ENCODE measurements at regions not wholly inside any gene's neighbourhood (a gene's known extent, or its start where the extent isn't known, plus 50 kb on each side); places are given as distances from the start of the nearest gene placed in this dataset.

GRCh38 chr12:47585507-47585906, 120.3 kb downstream of the RPAP3 start:
- TF ChIP-seq, protein P1, sequence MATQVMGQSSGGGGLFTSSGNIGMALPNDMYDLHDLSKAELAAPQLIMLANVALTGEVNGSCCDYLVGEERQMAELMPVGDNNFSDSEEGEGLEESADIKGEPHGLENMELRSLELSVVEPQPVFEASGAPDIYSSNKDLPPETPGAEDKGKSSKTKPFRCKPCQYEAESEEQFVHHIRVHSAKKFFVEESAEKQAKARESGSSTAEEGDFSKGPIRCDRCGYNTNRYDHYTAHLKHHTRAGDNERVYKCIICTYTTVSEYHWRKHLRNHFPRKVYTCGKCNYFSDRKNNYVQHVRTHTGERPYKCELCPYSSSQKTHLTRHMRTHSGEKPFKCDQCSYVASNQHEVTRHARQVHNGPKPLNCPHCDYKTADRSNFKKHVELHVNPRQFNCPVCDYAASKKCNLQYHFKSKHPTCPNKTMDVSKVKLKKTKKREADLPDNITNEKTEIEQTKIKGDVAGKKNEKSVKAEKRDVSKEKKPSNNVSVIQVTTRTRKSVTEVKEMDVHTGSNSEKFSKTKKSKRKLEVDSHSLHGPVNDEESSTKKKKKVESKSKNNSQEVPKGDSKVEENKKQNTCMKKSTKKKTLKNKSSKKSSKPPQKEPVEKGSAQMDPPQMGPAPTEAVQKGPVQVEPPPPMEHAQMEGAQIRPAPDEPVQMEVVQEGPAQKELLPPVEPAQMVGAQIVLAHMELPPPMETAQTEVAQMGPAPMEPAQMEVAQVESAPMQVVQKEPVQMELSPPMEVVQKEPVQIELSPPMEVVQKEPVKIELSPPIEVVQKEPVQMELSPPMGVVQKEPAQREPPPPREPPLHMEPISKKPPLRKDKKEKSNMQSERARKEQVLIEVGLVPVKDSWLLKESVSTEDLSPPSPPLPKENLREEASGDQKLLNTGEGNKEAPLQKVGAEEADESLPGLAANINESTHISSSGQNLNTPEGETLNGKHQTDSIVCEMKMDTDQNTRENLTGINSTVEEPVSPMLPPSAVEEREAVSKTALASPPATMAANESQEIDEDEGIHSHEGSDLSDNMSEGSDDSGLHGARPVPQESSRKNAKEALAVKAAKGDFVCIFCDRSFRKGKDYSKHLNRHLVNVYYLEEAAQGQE (IDR thresholded peaks at IDR 0.05; ENCODE audit: unreplicated experiment): no peak
- TF ChIP-seq, protein P2, sequence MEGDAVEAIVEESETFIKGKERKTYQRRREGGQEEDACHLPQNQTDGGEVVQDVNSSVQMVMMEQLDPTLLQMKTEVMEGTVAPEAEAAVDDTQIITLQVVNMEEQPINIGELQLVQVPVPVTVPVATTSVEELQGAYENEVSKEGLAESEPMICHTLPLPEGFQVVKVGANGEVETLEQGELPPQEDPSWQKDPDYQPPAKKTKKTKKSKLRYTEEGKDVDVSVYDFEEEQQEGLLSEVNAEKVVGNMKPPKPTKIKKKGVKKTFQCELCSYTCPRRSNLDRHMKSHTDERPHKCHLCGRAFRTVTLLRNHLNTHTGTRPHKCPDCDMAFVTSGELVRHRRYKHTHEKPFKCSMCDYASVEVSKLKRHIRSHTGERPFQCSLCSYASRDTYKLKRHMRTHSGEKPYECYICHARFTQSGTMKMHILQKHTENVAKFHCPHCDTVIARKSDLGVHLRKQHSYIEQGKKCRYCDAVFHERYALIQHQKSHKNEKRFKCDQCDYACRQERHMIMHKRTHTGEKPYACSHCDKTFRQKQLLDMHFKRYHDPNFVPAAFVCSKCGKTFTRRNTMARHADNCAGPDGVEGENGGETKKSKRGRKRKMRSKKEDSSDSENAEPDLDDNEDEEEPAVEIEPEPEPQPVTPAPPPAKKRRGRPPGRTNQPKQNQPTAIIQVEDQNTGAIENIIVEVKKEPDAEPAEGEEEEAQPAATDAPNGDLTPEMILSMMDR (conservative IDR thresholded peaks at IDR 0.05; ENCODE audit: low read depth in 2 of 2): no peak
- no peak for TF ChIP-seq JUNB (IDR thresholded peaks at IDR 0.05; ENCODE audit: unreplicated experiment)
- no peak for TF ChIP-seq POLR2AphosphoS5 (IDR thresholded peaks at IDR 0.05; ENCODE audit: low read depth)
- no peak for TF ChIP-seq EZH2 (IDR thresholded peaks at IDR 0.05; ENCODE audit: low read depth, unreplicated experiment)
- no peak for TF ChIP-seq EZH2phosphoT487 (IDR thresholded peaks at IDR 0.05; ENCODE audit: unreplicated experiment)
- TF ChIP-seq, protein P3, sequence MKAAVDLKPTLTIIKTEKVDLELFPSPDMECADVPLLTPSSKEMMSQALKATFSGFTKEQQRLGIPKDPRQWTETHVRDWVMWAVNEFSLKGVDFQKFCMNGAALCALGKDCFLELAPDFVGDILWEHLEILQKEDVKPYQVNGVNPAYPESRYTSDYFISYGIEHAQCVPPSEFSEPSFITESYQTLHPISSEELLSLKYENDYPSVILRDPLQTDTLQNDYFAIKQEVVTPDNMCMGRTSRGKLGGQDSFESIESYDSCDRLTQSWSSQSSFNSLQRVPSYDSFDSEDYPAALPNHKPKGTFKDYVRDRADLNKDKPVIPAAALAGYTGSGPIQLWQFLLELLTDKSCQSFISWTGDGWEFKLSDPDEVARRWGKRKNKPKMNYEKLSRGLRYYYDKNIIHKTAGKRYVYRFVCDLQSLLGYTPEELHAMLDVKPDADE (IDR thresholded peaks at IDR 0.05): no peak
- no peak for TF ChIP-seq NANOG (IDR thresholded peaks at IDR 0.05; ENCODE audit: borderline replicate concordance)

Measured in GM23338 (cell line).